Neural progenitor cell (in vitro differentiated cells): ENCODE measurements at regions not wholly inside any gene's neighbourhood (a gene's known extent, or its start where the extent isn't known, plus 50 kb on each side); places are given as distances from the start of the nearest gene placed in this dataset.

Experiments used
- CTCF ChIP-seq: fragments of 200-600 bp; sonication (generic); IDR thresholded peaks from 2 replicates; pipeline ENCODE4 v1.5.1; 2017; ENCODE audit warnings: antibody characterized with exemption, mild to moderate bottlenecking
- EZH2 ChIP-seq: fragments of 200-600 bp; sonication (generic); IDR thresholded peaks from 2 replicates; pipeline ENCODE4 v1.6.1; 2017; ENCODE audit warnings: antibody characterized with exemption, mild to moderate bottlenecking, moderate library complexity
- EZH2phosphoT487 ChIP-seq: fragments of 200-600 bp; sonication (generic); IDR thresholded peaks from 2 replicates; pipeline ENCODE4 v1.6.1; 2017; ENCODE audit warnings: antibody characterized with exemption

- TF ChIP-seq EZH2phosphoT487 = no peak
- TF ChIP-seq CTCF = no peak
- TF ChIP-seq EZH2 = no peak
Observed at GRCh38 chr5:15248731-15249130, 251.2 kb upstream of the FBXL7 start.
